ENCODE measurements at regions not wholly inside any gene's neighbourhood (a gene's known extent, or its start where the extent isn't known, plus 50 kb on each side); places are given as distances from the start of the nearest gene placed in this dataset.

- no peaks in the 10 kb centered on the region for H3K9me3 ChIP-seq (ENCODE audit: low read length)
- no peak overlapping the region for H3K4me3 ChIP-seq (replicated peaks in 1 of 3; ENCODE audit: insufficient read depth in 1 of 3, low read depth in 2 of 3, low read length in 3 of 3)
- no peak overlapping the region for H3K9ac ChIP-seq (ENCODE audit: insufficient read depth, low read depth, low read length)
- H3K79me2 ChIP-seq (ENCODE audit: insufficient read depth, low read length), result no peaks in the 10 kb centered on the region
- no peak for TF ChIP-seq MBD4 (IDR thresholded peaks at IDR 0.05; ENCODE audit: borderline replicate concordance, low read length)
- no peak for TF ChIP-seq ATAD3A (CRISPR knock-in tag; IDR thresholded peaks at IDR 0.05)
- TF ChIP-seq FOXC1 (CRISPR knock-in tag; IDR thresholded peaks at IDR 0.05; ENCODE audit: borderline replicate concordance), result no peak
- no peak for TF ChIP-seq ZNF12 (CRISPR knock-in tag; IDR thresholded peaks at IDR 0.05)
- TF ChIP-seq MEIS2 (CRISPR knock-in tag; IDR thresholded peaks at IDR 0.05), result no peak
- TF ChIP-seq, protein P1, sequence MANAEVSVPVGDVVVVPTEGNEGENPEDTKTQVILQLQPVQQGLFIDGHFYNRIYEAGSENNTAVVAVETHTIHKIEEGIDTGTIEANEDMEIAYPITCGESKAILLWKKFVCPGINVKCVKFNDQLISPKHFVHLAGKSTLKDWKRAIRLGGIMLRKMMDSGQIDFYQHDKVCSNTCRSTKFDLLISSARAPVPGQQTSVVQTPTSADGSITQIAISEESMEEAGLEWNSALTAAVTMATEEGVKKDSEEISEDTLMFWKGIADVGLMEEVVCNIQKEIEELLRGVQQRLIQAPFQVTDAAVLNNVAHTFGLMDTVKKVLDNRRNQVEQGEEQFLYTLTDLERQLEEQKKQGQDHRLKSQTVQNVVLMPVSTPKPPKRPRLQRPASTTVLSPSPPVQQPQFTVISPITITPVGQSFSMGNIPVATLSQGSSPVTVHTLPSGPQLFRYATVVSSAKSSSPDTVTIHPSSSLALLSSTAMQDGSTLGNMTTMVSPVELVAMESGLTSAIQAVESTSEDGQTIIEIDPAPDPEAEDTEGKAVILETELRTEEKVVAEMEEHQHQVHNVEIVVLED (CRISPR knock-in tag; IDR thresholded peaks at IDR 0.05; ENCODE audit: borderline replicate concordance), result no peak
- no peak for TF ChIP-seq SOX6 (IDR thresholded peaks at IDR 0.05)
- TF ChIP-seq SOX6 (CRISPR knock-in tag; IDR thresholded peaks at IDR 0.05), result no peak
- no peak for TF ChIP-seq SIX4 (CRISPR knock-in tag; IDR thresholded peaks at IDR 0.05)
- TF ChIP-seq, protein P2, sequence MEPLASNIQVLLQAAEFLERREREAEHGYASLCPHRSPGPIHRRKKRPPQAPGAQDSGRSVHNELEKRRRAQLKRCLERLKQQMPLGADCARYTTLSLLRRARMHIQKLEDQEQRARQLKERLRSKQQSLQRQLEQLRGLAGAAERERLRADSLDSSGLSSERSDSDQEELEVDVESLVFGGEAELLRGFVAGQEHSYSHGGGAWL (CRISPR knock-in tag; IDR thresholded peaks at IDR 0.05), result no peak
- no peak for TF ChIP-seq POGZ (CRISPR knock-in tag; IDR thresholded peaks at IDR 0.05)
- TF ChIP-seq TMF1 (CRISPR knock-in tag; IDR thresholded peaks at IDR 0.05; ENCODE audit: low read depth), result no peak
- no peak for TF ChIP-seq MED13 (CRISPR knock-in tag; IDR thresholded peaks at IDR 0.05)
- no peak for TF ChIP-seq ZNF577 (CRISPR knock-in tag; IDR thresholded peaks at IDR 0.05; ENCODE audit: borderline replicate concordance, low read depth)
- TF ChIP-seq PHF21A (CRISPR knock-in tag; IDR thresholded peaks at IDR 0.05), result no peak
- TF ChIP-seq TEAD2 (CRISPR knock-in tag; IDR thresholded peaks at IDR 0.05), result no peak
- TF ChIP-seq NR2C2 (CRISPR knock-in tag; IDR thresholded peaks at IDR 0.05; ENCODE audit: borderline replicate concordance), result no peak
- intact Hi-C loops (cut with micrococcal nuclease; ENCODE audit: unreplicated experiment), result no loop called here
- POLR2A ChIA-PET, result no interaction called here
- 0% methylated on average over 1 of the region's 1 CpG for WGBS (ENCODE audit: low lambda C conversion rate)
- H2AFZ ChIP-seq (ENCODE audit: low read length), result no peak overlapping the region
- ATAC-seq, result no peak
- H3K27me3 ChIP-seq (ENCODE audit: control insufficient read depth in 1 of 2, insufficient read depth in 2 of 2, low read length in 2 of 2), result no peaks in the 10 kb centered on the region
- DNase-seq (ENCODE audit: low spot score), result no peak
- FAIRE-seq, result no peak
- H4K20me1 ChIP-seq (ENCODE audit: insufficient read depth, low read length), result no peaks in the 10 kb centered on the region
- no TSS peak for BruUV-seq (replicated peaks)
- peaks cover 2% of the 10 kb centered on the region for H3K4me1 ChIP-seq (ENCODE audit: insufficient read depth, low read length)
- H3K27ac ChIP-seq (ENCODE audit: extremely low read length, insufficient read depth, low read length), result no peak overlapping the region
- in situ Hi-C loops (cut with HindIII; ENCODE audit: extremely low pct_ligation_motif_present, low pct_unique_long_range_greater_than_20kb), result no loop called here
- no peak overlapping the region for H3K4me2 ChIP-seq (ENCODE audit: low read depth, low read length)
- H3K36me3 ChIP-seq (replicated peaks in 1 of 2; ENCODE audit: control insufficient read depth in 1 of 2, insufficient read depth in 2 of 2, low read length in 2 of 2), result no peaks in the 10 kb centered on the region
- CTCF ChIA-PET (ENCODE audit: low intra/inter-chr PET ratio, low total read pairs), result no interaction called here
These were observed 634.4 kb upstream of the C9orf72 start for GRCh38 chr9:28207657-28208056.
